H9 (cell line): ENCODE measurements at regions not wholly inside any gene's neighbourhood (a gene's known extent, or its start where the extent isn't known, plus 50 kb on each side); places are given as distances from the start of the nearest gene placed in this dataset.
"Not testable (repeated sequence)": the region's sequence is repeated elsewhere in the genome, so short reads cannot be mapped to it uniquely, and the experiment has no call there.

Experiments used
- DNase-seq: peaks from one replicate; pipeline ENCODE4 v3.0.0-alpha.2; 2017
- H2AFZ ChIP-seq: one replicate; pipeline ENCODE4 v1.6.1; 2013; ENCODE audit warnings: mild to moderate bottlenecking, low read length, control low read depth, moderate library complexity
- H2AK5ac ChIP-seq: 2 replicates; pipeline ENCODE4 v1.6.1; 2013; ENCODE audit warnings: low read length, control low read depth, mixed read lengths; ENCODE audit not compliant: insufficient read length
- H2BK120ac ChIP-seq: one replicate; pipeline ENCODE4 v1.6.1; 2013; ENCODE audit warnings: low read depth, mild to moderate bottlenecking, low read length, control low read depth, inconsistent platforms; ENCODE audit not compliant: poor library complexity, severe bottlenecking
- H2BK12ac ChIP-seq: 2 replicates; pipeline ENCODE4 v1.6.1; 2013; ENCODE audit warnings: low read length, control low read depth, mixed read lengths, low read depth; ENCODE audit not compliant: insufficient read length
- H2BK15ac ChIP-seq: 2 replicates; pipeline ENCODE4 v1.6.1; 2013; ENCODE audit warnings: low read depth, low read length, control low read depth
- H2BK20ac ChIP-seq: one replicate; pipeline ENCODE4 v1.6.1; 2013; ENCODE audit warnings: low read depth, mild to moderate bottlenecking, low read length, control low read depth, inconsistent platforms; ENCODE audit not compliant: poor library complexity, severe bottlenecking
- H2BK5ac ChIP-seq: 2 replicates; pipeline ENCODE4 v1.6.1; 2013; ENCODE audit warnings: low read length, control low read depth, mixed read lengths; ENCODE audit not compliant: insufficient read length
- H3K14ac ChIP-seq: 2 replicates; pipeline ENCODE4 v1.6.1; 2013; ENCODE audit warnings: low read length, control low read depth; ENCODE audit not compliant: insufficient read depth
- H3K18ac ChIP-seq: 2 replicates; pipeline ENCODE4 v1.6.1; 2013; ENCODE audit warnings: low read depth, mild to moderate bottlenecking, mixed read lengths, low read length, control low read depth; ENCODE audit not compliant: insufficient read length
- H3K23ac ChIP-seq: 2 replicates; pipeline ENCODE4 v1.6.1; 2013; ENCODE audit warnings: low read length, control low read depth, mixed read lengths, low read depth; ENCODE audit not compliant: insufficient read length
- H3K23me2 ChIP-seq: 2 replicates; pipeline ENCODE4 v1.6.1; 2013; ENCODE audit warnings: low read depth, mild to moderate bottlenecking, mixed read lengths, low read length, control low read depth; ENCODE audit not compliant: insufficient read length, poor library complexity, severe bottlenecking
- H3K27ac ChIP-seq: 2 replicates; pipeline ENCODE4 v1.5.1; 2013; ENCODE audit warnings: low read length, control low read depth, mixed read lengths, low read depth; ENCODE audit not compliant: insufficient read length
- H3K27me3 ChIP-seq: 2 replicates; pipeline ENCODE4 v1.6.1; 2013; ENCODE audit warnings: low read length, control low read depth, inconsistent platforms; ENCODE audit not compliant: insufficient read depth
- H3K4ac ChIP-seq: 2 replicates; pipeline ENCODE4 v1.6.1; 2013; ENCODE audit warnings: low read depth, mild to moderate bottlenecking, control low read depth, inconsistent platforms, low read length, moderate library complexity
- H3K4me1 ChIP-seq: 2 replicates; pipeline ENCODE4 v1.6.1; 2013; ENCODE audit warnings: low read length, control low read depth, inconsistent platforms; ENCODE audit not compliant: insufficient read depth
- H3K4me2 ChIP-seq: 2 replicates; pipeline ENCODE4 v1.6.1; 2013; ENCODE audit warnings: low read length, control low read depth, mixed read lengths; ENCODE audit not compliant: insufficient read length, insufficient read depth
- H3K56ac ChIP-seq: 2 replicates; pipeline ENCODE4 v1.6.1; 2013; ENCODE audit warnings: low read depth, mild to moderate bottlenecking, mixed read lengths, low read length, control low read depth; ENCODE audit not compliant: insufficient read length
- H3K79me1 ChIP-seq: 2 replicates; pipeline ENCODE4 v1.6.1; 2013; ENCODE audit warnings: low read depth, mild to moderate bottlenecking, moderate library complexity, low read length, control low read depth, inconsistent platforms; ENCODE audit not compliant: insufficient read depth, poor library complexity, severe bottlenecking
- H3K79me2 ChIP-seq: 2 replicates; pipeline ENCODE4 v1.6.1; 2013; ENCODE audit warnings: low read length, control low read depth, inconsistent platforms; ENCODE audit not compliant: insufficient read depth
- H3K9ac ChIP-seq: 2 replicates; pipeline ENCODE4 v1.6.1; 2013; ENCODE audit warnings: low read length, control low read depth, mixed read lengths; ENCODE audit not compliant: insufficient read length; ENCODE audit errors: extremely low read depth
- H3K9me3 ChIP-seq: one replicate; pipeline ENCODE4 v1.6.1; 2013; ENCODE audit warnings: low read depth, low read length, inconsistent platforms; ENCODE audit not compliant: control insufficient read depth
- H3T11ph ChIP-seq: one replicate; pipeline ENCODE4 v1.6.1; 2013; ENCODE audit warnings: mild to moderate bottlenecking, low read length, control low read depth, inconsistent platforms
- H4K20me1 ChIP-seq: one replicate; pipeline ENCODE4 v1.6.1; 2013; ENCODE audit not compliant: control insufficient read depth, insufficient read length, insufficient read depth
- H4K5ac ChIP-seq: 2 replicates; pipeline ENCODE4 v1.6.1; 2013; ENCODE audit warnings: low read depth, mild to moderate bottlenecking, mixed read lengths, low read length, control low read depth; ENCODE audit not compliant: insufficient read length
- H4K8ac ChIP-seq: replicated peaks from 2 replicates; pipeline ENCODE4 v1.6.1; 2013; ENCODE audit warnings: low read length, control low read depth, mixed read lengths, low read depth; ENCODE audit not compliant: insufficient read length
- H4K91ac ChIP-seq: 2 replicates; pipeline ENCODE4 v1.6.1; 2013; ENCODE audit warnings: low read depth, mild to moderate bottlenecking, moderate library complexity, mixed read lengths, low read length, control low read depth; ENCODE audit not compliant: insufficient read length
- H3K27ac Mint-ChIP-seq, 3 experiments: 2 replicates in 2 of 3; 3 replicates in 1 of 3; pipeline ENCODE4 v1.8.0; 2020 to 2021; ENCODE audit warnings: mixed read lengths in 3 of 3, mild to moderate bottlenecking in 1 of 3, moderate library complexity in 1 of 3
- H3K27me3 Mint-ChIP-seq: 2 replicates; pipeline ENCODE4 v1.8.0; 2021; ENCODE audit warnings: low read depth, mild to moderate bottlenecking, moderate library complexity, mixed read lengths
- H3K36me3 Mint-ChIP-seq, 3 experiments: 2 replicates in 2 of 3; 3 replicates in 1 of 3; pipeline ENCODE4 v1.8.0; 2020 to 2021; ENCODE audit warnings: low read depth in 3 of 3, mixed read lengths in 3 of 3; ENCODE audit not compliant: insufficient read depth in 1 of 3
- H3K4me1 Mint-ChIP-seq, 2 experiments: 2 replicates each; pipeline ENCODE4 v1.8.0; 2020; ENCODE audit warnings: mixed read lengths in 2 of 2
- H3K4me3 Mint-ChIP-seq, 2 experiments: 2 replicates in 1 of 2; 3 replicates in 1 of 2; pipeline ENCODE4 v1.8.0; 2020 to 2021; ENCODE audit warnings: mild to moderate bottlenecking in 2 of 2, mixed read lengths in 2 of 2, moderate library complexity in 1 of 2
- H3K9me3 Mint-ChIP-seq, 2 experiments: 2 replicates in 1 of 2; 3 replicates in 1 of 2; pipeline ENCODE4 v1.8.0; 2020; ENCODE audit warnings: mild to moderate bottlenecking in 2 of 2, mixed read lengths in 2 of 2, moderate library complexity in 1 of 2
- WGBS: extraction: QIAGEN DNeasy Blood & Tissue Kit; methylation state at CpG from one replicate; pipeline ENCODE4 v1.1.7; 2013; ENCODE audit warnings: missing lambda C conversion rate, low lambda C conversion rate, mixed read lengths; ENCODE audit not compliant: insufficient read length; ENCODE audit errors: extremely low coverage; 5-methylcytosine and 5-hydroxymethylcytosine counted together

DNA sequence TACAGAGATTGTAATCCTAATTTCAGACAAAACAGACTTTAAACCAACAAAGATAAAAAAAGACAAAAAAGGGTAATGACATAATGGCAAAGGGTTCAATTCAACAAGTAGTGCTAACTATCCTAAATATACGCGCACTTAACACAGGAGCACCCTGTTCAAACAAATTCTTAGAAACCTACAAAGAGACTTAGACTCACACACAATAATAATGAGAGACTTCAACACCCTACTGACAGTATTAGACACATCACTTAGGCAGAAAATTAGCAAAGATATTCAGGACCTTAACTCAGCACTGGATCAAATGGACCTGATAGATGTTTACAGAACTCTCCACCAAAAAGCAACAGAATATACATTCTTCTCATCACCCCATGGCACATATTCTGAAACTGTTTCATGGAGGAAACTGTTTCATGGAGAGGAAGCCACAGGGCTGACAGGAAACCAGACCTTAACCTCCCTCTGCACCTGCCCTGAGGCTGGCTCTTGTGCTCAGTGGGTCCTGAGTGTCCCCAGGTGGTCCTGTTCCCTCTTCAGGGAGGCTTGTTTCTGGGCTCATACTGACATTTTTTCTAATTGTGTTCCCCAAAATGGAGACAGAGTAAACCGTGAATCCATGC, 54.7 kb downstream of the OR4M2 start:
- not testable (repeated sequence) for H4K91ac ChIP-seq
- WGBS = no CpG with 5 or more reads among the region's 3 CpGs

DNA sequence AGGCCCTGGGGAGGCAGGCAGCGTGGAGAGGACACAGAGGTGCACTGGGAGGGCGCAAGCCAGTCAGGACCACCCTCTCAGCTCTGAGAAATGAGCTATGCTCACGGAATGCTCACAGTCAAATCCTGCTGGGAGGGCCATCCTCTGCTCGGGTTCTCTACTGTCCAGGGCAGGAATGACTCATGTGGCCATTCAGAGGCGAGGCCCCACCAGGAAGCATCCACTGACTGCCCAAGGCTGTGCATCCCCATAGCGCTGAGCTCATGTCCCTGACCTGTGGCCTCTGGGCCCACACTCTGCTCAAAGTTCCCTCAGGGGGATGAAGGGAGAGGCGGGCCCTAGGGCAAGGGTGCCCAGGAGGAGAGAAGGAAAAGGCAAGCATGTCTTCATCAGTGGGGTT, 57.2 kb downstream of the OR4M2 start:
- H4K8ac ChIP-seq, H2BK12ac ChIP-seq, H4K5ac ChIP-seq, H3K23me2 ChIP-seq, H4K91ac ChIP-seq, H3K27me3 ChIP-seq, DNase-seq, H3K9me3 Mint-ChIP-seq, H3K4ac ChIP-seq, H3K4me3 Mint-ChIP-seq, H3K4me2 ChIP-seq, H4K20me1 ChIP-seq, H3K4me1 ChIP-seq, H3K79me2 ChIP-seq, H2BK20ac ChIP-seq, H3K27ac ChIP-seq, H3K9me3 ChIP-seq, H2BK15ac ChIP-seq, H3K56ac ChIP-seq, H2AK5ac ChIP-seq, H3K18ac ChIP-seq, H2BK120ac ChIP-seq, H3K14ac ChIP-seq, H3T11ph ChIP-seq, H3K27me3 Mint-ChIP-seq, H3K23ac ChIP-seq, H3K9ac ChIP-seq, H3K79me1 ChIP-seq, H3K4me1 Mint-ChIP-seq, H2AFZ ChIP-seq, H3K27ac Mint-ChIP-seq, H3K36me3 Mint-ChIP-seq, H2BK5ac ChIP-seq: not testable (repeated sequence)
- no CpG with 5 or more reads among the region's 7 CpGs for WGBS

More for the DNA sequence above, 54.7 kb downstream of the OR4M2 start:
- not testable (repeated sequence) for H2BK20ac ChIP-seq, H3K4me1 Mint-ChIP-seq, H3K23me2 ChIP-seq, H3K27me3 ChIP-seq, H3K4ac ChIP-seq, H2BK5ac ChIP-seq, H3K14ac ChIP-seq, H3K79me2 ChIP-seq, H3K27ac ChIP-seq, H3K9ac ChIP-seq, H3K9me3 Mint-ChIP-seq, H3K4me3 Mint-ChIP-seq, H3K23ac ChIP-seq, H3K79me1 ChIP-seq, H4K8ac ChIP-seq, H3K56ac ChIP-seq, DNase-seq, H2BK15ac ChIP-seq, H3K27ac Mint-ChIP-seq, H3K9me3 ChIP-seq, H2AFZ ChIP-seq, H2BK120ac ChIP-seq, H3K4me1 ChIP-seq, H2BK12ac ChIP-seq, H3K4me2 ChIP-seq, H4K5ac ChIP-seq, H3K18ac ChIP-seq, H3T11ph ChIP-seq, H3K27me3 Mint-ChIP-seq, H2AK5ac ChIP-seq, H4K20me1 ChIP-seq, H3K36me3 Mint-ChIP-seq
